OCI-M1 (cell line): ENCODE measurements at regions not wholly inside any gene's neighbourhood (a gene's known extent, or its start where the extent isn't known, plus 50 kb on each side); places are given as distances from the start of the nearest gene placed in this dataset.
A peak's percentile ranks its signal among the peaks of the same experiment; 100 is the strongest.

ENCODE experiments used
- DNase-seq: peaks from one replicate; lab custom pipeline; 2025; lab: John Stamatoyannopoulos, UW

- DNase-seq = peak; percentile 47
These were observed 303.7 kb upstream of the SEL1L start for GRCh38 chr14:81837304-81837703.

DNA sequence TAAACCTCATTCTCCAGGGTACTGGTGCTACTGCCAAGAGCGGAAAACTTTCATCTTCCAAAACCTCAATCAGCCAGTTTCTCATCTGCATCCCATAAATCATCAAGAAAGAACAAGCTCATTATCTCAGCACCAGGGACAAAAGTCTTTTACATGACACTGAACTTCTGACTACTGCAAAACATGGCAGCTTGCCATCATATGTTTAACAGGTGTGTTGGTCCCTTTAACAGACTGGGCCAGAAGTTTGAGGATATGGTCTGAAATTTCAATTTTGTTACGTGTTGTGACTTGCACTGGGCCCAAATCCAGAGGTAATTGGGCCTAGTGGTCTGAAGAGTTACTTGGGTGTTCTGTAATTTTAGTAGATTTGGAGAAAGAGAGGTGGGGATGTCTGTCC is 305.4 kb upstream of the SEL1L start:
- DNase-seq = no peak

GRCh38 chr14:81841346-81841745 is 307.7 kb upstream of the SEL1L start:
- no peak for DNase-seq

GRCh38 chr14:81849714-81850113 is 316.1 kb upstream of the SEL1L start:
- peak; percentile 26 for DNase-seq

DNA sequence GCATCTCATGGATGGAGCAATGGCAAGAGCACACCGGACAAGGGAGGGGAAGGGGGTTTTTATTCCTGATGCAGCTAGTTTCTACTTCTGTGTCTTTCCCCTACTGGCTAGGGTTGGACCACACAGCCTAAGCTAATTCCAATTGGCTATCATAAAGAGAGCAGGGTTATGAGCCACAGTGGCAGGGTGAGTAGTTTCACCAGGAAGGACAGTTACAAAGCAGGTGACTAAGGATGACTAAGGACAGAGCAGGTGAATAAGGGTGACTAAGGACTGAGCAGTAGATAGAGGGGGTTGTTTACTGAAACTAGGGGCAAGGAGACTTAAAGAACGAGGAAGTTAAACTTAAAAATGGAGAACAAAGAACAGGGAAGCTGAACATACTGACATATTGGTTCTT is 321.4 kb upstream of the SEL1L start:
- DNase-seq = no peak

DNA sequence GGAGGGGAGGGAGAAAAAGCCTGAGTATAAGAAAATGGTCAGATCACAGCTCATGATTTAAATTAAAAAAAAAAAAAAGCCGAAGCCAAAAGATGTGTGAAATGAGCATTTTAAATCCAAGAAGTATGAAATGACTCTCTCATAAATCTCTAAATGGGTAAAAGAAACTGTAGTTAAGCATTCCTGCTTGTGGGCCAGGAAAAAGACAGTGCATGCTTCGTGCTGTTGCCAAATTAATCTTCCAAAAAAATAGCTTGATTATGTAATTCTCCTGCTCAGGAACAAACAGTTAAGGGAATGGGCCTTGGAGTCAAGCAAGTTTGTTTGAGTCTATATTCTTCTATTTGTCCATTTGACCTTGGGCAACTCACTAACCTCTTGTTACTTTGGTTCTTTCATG is 325.4 kb upstream of the SEL1L start:
- DNase-seq = no peak

DNA sequence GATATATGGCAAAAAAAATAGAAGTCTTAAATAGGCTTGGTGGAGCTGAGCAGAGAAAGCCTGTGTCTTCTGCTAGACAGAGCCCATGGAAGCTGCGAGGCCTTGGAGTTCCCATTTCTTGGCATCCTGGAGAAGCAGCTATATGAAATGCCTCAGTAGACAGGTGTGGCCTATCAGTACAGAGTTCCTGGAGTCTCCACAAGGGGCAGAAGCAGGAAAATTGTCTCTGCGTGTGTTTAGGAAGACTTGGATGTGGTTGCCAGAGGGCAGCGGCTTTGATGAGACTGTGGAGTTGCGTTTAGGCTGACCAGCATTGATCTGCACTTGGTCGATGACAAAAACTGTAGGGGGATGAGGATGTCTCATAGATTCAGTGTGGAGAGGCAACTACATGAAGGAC is 334.5 kb upstream of the SEL1L start:
- DNase-seq = no peak

DNA sequence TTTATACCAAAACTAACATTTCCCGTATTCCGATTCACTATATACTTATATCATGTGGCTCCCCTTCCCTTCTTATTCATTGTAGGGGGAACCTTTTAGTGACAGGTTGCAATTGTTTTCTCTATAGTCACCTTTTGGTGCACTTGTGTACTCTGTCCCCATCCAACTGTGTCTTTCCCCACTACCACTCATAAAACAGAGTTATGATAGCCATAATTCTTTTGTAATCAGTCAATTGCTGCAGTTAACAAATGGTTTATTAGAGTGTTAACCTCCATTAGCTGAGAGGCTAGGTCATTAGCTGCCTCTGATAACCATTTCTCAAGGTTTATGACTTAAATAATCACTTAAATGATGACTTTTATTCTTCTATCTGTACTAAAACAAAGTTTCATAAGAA is 338.1 kb upstream of the SEL1L start:
- DNase-seq = no peak

DNA sequence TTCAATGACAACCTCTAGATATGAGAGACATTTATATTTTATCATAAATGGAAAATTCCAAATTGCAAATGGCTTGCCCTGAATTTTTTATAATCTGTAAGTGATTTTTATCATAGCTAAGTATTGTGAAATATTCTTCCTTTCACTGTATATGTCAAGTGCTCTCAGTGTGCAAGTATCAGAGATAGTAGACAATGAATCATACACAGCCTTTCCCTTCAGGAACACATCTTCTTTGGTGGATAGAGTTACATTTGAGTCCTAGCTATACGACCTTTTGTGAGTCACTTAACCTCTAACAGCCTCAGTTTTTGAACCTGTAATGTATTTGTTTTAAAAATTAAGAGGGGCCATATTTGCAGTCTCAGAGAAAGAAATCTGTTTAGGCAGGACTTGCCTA is 350.7 kb upstream of the SEL1L start:
- DNase-seq = no peak

DNA sequence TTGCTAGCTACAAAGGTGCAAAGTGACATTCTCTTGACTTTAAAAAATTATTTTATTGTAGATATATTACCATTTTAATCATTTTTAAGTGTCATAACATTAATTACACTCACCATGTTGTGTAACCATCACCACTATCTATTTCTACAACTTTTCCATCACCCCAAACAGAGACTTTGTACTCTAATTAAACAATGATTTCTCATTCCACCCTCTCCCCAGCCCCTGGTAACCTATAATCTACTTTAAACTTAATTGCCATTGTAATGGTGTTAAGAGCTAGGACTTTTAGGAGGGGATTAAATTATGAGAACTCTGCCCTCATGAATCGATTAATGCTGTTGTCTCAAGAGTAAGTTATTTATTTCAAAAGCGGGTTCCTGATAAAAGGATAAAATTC is 352.9 kb upstream of the SEL1L start:
- DNase-seq = no peak

- DNase-seq = no peak
These were observed 355.9 kb upstream of the SEL1L start for GRCh38 chr14:81889529-81889928.

- no peak for DNase-seq
These were observed 356.4 kb upstream of the SEL1L start for GRCh38 chr14:81890020-81890419.

GRCh38 chr14:81903477-81903876 is 369.8 kb upstream of the SEL1L start:
- no peak for DNase-seq

- DNase-seq = peak; percentile 31
These were observed 393.4 kb upstream of the SEL1L start for GRCh38 chr14:81927070-81927469.

DNA sequence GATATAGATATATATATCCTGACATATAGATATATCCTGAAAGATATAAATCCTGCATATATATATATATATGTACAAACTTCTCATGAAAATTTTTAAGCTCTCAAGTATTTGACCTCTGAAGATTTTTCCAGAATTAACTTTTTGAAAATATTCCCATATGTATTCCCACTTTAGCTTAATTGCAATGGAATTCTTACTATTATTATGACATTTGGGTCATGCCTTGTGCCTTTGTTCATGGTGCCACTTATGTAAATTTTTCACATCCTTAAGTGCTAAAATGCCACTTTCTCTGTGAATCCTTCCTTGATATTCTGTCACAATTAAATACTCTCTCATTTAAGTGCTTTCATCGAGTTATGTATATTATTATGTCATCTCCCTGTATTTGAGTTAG is 398.2 kb upstream of the SEL1L start:
- DNase-seq = no peak

DNA sequence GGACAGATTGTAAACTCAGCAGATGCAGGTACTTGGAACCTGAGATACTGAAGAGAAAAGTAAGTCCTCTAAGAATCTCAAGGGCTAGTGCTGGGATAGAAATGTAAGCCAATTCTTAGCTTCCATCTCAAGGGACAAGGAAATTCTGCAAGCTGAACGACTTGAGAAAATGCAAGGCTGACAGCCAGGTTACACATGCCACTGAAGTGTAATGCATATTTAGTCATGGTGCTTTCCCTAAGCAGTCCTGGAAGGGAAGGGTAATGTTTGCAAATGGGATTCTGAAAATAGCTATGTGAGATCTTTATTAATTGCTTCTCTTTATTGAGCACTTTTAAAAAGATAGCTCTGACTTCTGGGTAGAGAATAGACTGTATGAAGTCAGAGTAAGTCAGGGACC is 402.7 kb upstream of the SEL1L start:
- no peak for DNase-seq

GRCh38 chr14:81936902-81937301 is 403.2 kb upstream of the SEL1L start:
- DNase-seq = no peak

GRCh38 chr14:81938341-81938740 is 404.7 kb upstream of the SEL1L start:
- DNase-seq = no peak

- DNase-seq = no peak
These were observed 407.0 kb upstream of the SEL1L start for GRCh38 chr14:81940651-81941050.

DNA sequence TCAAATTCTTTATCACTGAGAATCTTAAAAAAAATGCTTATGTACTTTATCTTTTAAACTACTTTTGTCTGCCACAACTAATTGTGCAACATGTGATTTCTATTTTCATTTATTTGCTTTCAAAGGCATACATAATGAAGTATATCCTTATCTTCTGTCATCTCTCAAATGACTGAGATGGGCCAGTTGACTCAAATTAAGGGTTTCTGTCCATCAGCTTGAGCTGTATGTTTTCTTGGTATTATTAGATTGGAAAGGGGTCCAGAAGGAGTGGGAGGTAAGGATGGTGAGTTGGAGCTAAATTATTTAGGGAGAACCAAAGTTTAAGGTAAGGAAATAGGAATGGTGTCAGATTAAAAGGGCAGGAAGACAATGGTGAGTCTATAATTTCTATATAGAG is 408.4 kb upstream of the SEL1L start:
- no peak for DNase-seq

- no peak for DNase-seq
These were observed 412.7 kb upstream of the SEL1L start for GRCh38 chr14:81946375-81946774.

GRCh38 chr14:81946834-81947798 is 413.5 kb upstream of the SEL1L start:
- peak; percentile 32 for DNase-seq

GRCh38 chr14:81952917-81953316 is 419.3 kb upstream of the SEL1L start:
- DNase-seq = no peak

DNA sequence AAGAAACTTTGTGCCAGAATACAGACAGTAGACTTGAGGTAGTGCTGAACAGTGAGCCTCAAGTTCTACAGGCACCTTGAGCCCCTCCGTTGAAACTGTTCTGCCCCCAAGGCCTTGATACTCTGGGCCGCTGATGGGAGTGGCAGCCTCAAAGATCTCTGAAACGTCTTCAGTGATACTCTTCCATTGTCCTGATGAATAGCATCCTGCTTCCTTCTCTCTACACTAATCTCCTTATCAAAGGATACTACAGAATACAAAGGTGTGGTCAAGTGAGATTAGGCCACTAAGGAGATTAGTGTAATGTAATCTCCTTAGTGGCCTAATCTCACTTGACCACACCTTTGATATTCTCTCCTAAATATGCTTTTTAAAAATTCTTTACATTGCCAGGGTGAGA is 419.8 kb upstream of the SEL1L start:
- no peak for DNase-seq
